Stimulated activated naive CD8-positive, alpha-beta T cell treated with anti-CD3 and anti-CD28 coated beads, Interleukin-15, Interleukin-2, amounts not matched to agents 100 U/mL and 50 U/mL, for 24 hours (primary cell): ENCODE measurements at regions not wholly inside any gene's neighbourhood (a gene's known extent, or its start where the extent isn't known, plus 50 kb on each side); places are given as distances from the start of the nearest gene placed in this dataset.
"Not testable (repeated sequence)": the region's sequence is repeated elsewhere in the genome, so short reads cannot be mapped to it uniquely, and the experiment has no call there.

Experiments used
- ATAC-seq: fragments of 150-1000 bp; cut with Tn5 transposase; one replicate; pipeline ENCODE4 v1.10.0; 2021
- DNase-seq: peaks from one replicate; pipeline ENCODE4 v3.0.0; 2021

- no peak for ATAC-seq
- no peak for DNase-seq
Measured at GRCh38 chr6:135722190-135722589, 129.3 kb upstream of the PDE7B start.

DNA sequence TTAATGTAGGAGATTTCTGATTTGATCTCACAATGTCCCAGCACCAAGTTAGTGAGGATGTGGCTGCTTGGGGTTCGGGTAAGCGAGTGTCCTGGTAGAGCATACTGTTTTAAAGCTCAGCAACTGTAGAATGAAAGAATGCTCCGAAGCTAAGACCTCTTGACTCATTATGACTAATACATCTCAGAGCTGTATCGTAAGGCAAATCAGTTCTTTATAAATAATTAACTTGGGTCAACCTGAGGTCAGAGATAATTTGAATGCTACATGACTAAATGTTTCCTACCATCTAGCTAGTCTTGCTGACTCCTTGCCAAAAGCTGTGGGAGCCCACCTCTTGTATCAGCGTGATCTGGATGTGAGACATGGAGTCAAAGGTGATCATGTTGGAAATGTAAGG is 128.8 kb upstream of the PDE7B start:
- peak; percentile 31 for DNase-seq
- ATAC-seq: peak; percentile 96

DNA sequence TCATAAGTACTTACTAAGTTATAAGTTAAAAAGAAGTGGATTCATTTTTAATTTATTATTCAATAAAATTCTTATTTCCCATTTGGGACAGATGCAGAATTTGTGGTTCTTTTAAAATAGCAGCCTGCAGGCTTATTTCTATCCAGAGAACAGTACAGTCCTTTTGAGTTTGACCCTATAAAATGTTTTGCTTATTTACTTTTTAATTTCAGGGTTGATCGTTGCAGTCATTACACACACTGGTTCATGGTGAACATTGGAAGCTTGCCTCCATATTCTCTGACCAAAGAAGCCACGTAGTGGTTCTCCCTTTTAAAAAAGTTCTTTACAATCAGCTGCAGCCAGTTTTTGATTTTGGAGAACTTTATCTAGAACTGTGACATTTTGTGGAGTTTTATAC is 122.9 kb upstream of the PDE7B start:
- ATAC-seq: no peak
- DNase-seq: no peak

DNA sequence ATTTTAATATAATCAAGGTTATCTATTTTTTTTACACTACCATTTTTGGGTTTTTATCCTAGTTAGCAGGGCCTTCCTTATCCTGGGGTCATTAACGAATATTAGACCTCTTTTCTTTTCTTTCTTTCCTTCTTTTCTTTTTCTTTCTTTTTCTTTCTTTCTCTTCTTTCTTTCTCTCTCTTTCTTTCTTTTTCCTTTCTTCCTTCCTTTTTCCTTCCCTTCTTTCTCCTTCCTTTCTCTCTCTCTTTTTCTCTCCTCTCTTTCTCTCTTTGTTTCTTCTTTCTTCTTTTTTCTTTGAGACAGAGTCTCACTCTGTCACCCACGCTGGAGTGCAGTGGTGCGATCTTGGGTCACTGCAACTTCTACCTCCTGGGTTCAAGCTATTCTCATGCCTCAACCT is 120.4 kb upstream of the PDE7B start:
- no peak for DNase-seq
- ATAC-seq: no peak

DNA sequence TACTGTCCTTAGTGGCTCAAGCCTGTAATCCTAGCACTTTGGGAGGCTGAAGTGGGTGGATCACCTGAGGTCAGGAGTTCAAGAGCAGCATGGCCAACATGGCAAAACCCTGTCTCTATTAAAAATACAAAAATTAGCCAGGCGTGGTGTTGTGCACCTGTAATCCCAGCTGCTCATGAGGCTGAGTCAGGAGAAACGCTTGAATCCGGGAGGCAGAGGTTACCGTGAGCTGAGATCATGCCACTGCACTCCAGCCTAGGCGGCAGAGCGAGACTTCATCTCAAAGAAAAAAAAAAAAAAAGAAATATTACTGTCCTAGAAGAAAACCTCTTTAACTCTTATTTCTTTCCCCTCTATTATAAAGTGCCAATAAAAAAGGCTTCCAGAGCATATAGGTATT is 115.2 kb upstream of the PDE7B start:
- not testable (repeated sequence) for ATAC-seq, DNase-seq

DNA sequence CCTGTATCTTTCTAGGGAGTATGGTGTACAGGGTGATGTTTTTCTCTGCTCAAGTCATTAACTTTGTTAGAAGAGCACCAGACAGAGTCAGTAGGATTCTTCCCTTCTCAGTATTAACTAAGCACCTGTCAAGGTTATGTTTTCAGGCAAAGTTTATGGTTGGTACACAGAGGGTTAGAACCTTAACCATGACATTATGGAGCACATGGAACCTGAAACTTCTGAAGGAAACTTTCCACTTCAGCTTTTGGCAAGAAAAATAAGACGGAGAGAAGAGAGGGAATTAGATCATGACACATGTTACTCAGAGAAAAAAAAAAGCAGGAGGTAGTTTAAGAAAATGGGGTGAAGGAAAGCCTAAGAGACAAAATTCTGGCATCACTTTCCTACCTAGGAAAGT is 112.9 kb upstream of the PDE7B start:
- ATAC-seq: no peak

DNA sequence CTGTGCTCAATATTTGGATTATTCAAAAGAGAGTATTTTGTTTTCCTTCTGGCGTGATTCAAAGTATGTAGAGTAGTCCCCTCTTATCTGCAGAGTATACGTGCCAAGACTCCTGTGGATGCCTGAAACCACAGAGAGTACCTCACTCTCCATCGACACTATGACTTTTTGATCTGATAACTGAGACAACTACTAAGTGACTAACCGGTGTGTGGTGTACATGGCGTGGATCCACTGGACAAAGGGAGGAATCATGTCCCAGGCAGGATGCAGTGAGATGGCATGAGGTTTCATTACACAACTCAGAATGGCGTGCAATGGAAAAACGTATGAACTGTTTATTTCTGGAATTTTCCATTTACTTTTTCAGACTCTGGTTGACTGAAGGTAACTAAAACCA is 112.2 kb upstream of the PDE7B start:
- ATAC-seq: no peak
- DNase-seq: no peak

More for the DNA sequence above, 112.9 kb upstream of the PDE7B start:
- no peak for DNase-seq

GRCh38 chr6:135740580-135740979 is 110.9 kb upstream of the PDE7B start:
- ATAC-seq (no peak), DNase-seq (no peak)

DNA sequence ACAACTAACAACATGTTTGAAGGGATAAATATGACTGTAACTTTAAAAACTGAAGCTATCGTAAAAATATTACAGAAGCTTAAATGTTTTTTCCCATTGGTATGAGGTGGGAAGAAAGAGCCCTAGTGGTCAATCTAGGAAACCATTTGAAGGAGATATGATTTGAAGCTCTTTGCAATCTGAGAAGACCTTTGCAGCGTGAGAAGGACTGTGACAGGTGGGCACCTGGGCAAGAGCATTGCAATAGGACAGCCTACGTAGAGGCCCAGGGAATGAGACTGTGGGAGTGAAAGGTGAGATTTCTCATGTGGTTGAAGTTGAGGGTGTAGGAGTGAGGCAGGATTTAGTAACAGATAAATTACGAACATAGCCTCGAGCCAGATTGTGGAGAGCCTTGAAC is 108.0 kb upstream of the PDE7B start:
- DNase-seq (no peak), ATAC-seq (no peak)

DNA sequence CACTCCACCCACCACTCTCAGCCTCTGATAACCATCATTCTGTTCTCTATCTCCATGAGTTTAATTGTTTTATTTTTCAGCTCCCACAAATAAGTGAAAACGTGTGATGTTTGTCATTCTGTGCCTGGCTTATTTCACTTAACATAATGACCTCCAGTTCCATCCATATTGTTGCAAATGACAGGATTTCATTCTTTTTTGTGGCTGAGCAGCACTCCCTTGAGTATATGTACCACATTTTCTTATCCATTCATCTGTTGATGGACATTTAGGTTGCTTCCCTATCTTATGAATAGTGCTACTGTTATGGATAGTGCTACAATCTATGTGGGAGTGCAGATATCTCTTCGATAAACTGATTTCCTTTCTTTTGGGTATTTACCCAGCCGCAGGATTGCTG is 103.3 kb upstream of the PDE7B start:
- DNase-seq (no peak), ATAC-seq (no peak)

- DNase-seq (no peak), ATAC-seq (no peak)
Measured at GRCh38 chr6:135750081-135750480, 101.4 kb upstream of the PDE7B start.

DNA sequence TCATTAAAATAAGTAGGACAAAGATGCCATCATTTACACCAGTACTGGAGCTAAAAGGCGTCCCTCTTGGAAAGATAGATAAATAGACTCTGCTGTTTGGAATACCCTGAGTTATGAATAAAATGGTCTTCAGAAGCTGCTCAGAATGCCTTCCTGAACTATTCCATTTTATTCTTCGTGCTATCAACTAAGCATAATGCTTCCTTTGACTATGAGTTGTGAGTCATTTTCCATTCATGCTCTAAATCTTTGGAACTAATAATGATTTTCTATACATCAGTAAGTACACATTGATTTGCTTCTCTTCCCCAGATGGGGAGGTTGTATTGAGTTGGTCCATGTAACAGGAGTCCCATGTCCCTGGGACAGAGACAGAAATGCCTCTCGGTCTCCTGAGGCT is 98.3 kb upstream of the PDE7B start:
- ATAC-seq: no peak
- no peak for DNase-seq

DNA sequence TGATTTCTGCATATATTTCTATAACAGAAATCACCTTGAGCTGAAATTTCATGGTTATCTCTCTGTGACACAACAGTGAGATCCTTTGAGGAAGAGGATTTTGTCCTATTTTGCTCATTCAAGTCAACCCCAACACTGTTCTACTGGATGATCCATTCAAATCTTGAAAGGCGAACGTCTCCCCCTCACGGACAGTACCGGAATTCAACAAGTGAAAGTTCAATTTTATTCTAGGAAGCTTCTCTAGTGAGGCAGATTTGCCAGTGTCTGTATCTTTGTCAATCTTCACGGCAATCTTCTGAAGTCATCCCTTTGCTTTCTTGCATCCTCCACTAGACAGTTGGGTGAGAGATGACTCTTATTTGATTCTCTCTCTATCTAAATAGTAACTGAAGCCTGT is 91.7 kb upstream of the PDE7B start:
- ATAC-seq (no peak), DNase-seq (no peak)

DNA sequence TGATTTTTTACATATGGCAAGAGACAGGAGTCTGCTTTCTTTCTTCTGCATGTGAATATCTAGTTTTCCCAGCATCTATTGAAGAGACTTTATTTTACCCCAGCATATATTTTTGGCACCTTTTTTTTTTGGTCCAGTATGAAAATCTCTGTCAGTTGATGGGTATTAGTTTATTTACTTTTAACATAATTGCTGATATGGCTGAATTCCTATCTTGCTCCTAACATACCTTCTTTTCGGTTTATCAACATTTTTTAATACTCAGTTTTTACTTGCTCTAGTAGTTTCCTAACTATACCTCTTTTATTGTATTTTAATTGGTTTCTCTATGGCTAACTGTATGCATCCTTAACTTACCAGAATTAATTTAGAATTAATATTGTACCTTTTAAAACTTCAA is 77.5 kb upstream of the PDE7B start:
- ATAC-seq (no peak), DNase-seq (no peak)

GRCh38 chr6:135779213-135779612 is 72.3 kb upstream of the PDE7B start:
- ATAC-seq (no peak), DNase-seq (no peak)

- DNase-seq (no peak), ATAC-seq (no peak)
Measured at GRCh38 chr6:135780326-135780725, 71.2 kb upstream of the PDE7B start.

DNA sequence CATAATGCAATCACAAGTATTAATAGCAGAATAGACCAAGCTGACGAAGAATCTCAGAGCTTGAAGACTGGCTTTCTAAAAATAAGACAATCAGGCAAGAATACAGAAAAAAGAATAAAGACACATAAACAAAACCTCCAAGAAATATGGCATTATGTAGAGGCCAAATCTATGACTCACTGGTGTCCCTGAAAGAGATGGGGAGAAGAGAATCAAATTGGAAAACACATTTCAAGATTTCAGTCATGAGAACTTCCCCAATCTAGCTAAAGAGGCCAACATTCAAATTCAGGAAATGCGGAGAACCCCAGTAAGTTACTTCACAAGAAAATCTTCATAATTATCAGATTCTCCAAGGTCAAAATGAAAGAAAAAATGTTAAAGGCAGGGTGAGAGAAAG is 69.0 kb upstream of the PDE7B start:
- DNase-seq (no peak), ATAC-seq (no peak)

- no peak for DNase-seq
- ATAC-seq: no peak
Measured at GRCh38 chr6:135784507-135784906, 67.0 kb upstream of the PDE7B start.

DNA sequence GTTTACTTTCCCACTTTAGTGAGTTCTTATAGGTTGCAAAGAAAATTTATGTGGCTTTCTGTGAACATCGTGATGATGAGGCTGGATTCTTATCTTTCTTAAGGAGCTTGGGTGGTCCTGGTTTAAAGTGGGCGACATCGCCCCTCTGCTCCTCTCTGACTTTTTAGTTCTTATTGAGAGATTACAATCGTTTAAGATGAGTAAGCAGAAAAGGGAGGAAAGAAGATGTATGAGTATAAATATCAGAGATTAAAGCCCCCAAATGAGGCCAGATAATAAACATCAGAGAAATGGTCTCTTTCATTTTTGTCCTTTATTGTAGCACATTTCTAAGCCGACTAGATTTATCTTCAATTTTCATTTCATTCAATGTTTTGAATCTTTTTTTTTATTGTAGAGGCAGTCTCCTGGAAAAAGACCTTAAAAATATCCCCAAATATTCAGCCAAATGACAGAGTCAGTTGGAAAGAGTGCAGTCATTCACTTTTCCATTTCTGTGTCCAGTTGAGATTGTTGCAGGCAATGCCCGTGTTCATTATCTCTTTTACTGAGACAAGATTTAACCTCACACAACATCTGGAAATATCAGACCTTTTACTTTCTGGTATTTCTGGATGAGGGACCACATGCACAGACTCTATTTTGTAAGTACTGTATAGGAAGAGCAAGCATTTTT is 62.0 kb upstream of the PDE7B start:
- DNase-seq (no peak), ATAC-seq (no peak)

GRCh38 chr6:135791441-135791840 is 60.1 kb upstream of the PDE7B start:
- DNase-seq: no peak
- no peak for ATAC-seq

DNA sequence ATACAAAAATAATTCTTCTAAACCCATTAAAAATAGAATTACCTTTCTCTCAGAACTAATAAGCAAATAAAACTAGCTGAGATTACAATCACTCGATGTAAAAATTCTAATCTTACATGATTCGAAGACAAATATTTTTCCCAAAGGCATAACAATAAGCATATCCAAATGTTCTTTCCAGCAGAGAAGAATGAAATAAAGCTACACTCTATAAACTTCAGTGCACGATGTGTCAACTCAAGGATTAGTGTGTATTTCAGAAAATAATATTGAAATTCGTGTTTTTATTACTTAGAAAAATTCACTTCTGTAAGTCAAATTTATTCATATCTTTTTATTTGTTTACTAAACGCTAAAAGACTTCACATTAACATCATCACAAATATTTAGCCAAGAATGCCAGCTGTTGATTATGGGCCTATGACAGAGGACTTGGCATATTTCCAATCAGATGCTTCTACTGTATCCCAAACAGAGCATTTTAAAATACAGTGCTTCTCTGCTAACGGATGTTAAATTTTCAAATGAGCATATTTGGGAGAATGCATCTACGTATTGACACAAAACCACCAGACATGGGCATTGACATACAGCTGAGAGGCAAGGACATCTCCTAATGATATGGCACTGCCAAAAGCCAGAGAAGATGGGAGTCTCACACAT is 54.7 kb upstream of the PDE7B start:
- ATAC-seq (no peak), DNase-seq (no peak)

DNA sequence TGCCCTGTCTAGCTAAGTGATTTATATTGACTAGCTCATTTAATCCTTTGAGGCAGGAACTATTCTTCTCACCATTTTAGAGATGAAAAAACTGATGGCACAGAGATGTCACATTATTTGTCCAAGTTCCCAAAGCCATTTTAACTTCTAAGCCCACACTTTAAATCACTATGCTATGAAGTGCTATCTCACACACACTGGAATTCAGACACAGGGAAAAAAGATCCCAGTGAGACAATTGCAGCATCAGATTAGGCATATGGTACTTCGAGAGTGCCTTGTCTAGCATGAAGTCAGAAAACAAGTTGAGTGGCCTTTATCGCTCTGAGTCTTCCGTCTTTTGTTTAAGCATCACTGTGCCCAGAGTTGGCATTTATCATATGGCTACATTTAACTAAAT is 54.1 kb upstream of the PDE7B start:
- no peak for DNase-seq
- no peak for ATAC-seq

GRCh38 chr6:135798751-135799515 is 52.6 kb upstream of the PDE7B start:
- no peak for ATAC-seq
- DNase-seq: no peak
